ENCODE measurements at regions not wholly inside any gene's neighbourhood (a gene's known extent, or its start where the extent isn't known, plus 50 kb on each side); places are given as distances from the start of the nearest gene placed in this dataset.

GRCh38 chr5:99316484-99316883 lies 387.7 kb upstream of the CHD1 start:
- TF ChIP-seq EZH2phosphoT487 (IDR thresholded peaks at IDR 0.05; ENCODE audit: low read length) (no peak), CTCF (IDR thresholded peaks at IDR 0.05; ENCODE audit: low read length) (no peak)

Data from MM.1S (cell line).